ENCODE measurements at regions not wholly inside any gene's neighbourhood (a gene's known extent, or its start where the extent isn't known, plus 50 kb on each side); places are given as distances from the start of the nearest gene placed in this dataset.

DNA sequence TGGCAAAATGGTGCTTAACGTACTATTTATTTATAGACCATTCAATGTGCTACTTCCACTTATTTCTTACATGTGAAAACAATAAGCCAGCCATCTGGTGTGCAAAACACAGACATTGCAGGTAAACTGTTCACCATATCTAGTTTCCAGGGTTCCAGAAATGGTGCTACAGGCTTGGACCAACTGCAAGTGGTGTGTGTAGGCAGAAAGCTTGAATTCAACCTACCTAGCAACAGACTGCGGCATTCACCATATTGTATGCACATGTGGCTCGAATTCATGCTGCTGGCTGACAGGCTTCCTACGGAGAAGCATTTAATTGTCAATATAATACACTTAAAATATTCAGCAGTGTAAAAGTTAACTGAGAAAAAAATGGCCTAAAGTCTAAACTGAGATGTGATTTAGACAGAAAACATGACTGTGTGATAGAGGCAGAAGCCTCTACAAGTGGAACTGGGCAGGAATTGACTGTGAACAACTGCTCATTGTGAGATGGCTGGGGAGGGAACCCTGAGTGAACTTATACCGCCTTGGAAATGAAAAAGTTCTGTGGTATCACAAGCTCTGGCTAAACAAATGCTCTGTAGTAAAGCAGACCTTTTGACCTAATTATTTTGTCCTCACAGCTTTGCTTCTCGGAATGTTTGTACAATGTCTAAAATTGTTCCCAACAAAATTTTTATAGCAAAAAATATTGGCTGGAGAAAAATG, 434.7 kb downstream of the GRIA2 start:
- no peak for DNase-seq

DNA sequence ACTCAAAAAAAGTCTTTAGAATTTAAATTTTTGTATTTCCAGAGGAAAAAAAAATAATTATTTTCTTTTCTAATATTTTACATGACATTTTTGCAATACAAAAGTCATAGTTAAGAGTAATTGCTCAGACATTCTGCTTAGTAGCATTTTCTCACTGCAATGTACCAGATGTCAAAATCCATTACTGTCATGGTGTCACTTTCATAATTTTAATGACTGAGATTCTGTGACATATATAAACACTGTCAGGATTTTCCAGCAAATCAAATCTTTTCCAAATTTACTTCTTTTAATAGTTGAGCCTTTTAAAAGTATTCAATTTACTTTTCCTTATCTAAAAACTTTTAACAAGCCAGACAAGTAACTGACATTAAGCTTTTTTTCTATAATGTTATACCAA, 422.7 kb downstream of the GRIA2 start:
- DNase-seq: no peak

- DNase-seq: no peak
Measured at GRCh38 chr4:157634057-157634456, 413.5 kb downstream of the GRIA2 start.

- DNase-seq: no peak
Measured at GRCh38 chr4:157616741-157617472, 396.4 kb downstream of the GRIA2 start.

GRCh38 chr4:157607996-157608395, 387.5 kb downstream of the GRIA2 start:
- no peak for DNase-seq

DNA sequence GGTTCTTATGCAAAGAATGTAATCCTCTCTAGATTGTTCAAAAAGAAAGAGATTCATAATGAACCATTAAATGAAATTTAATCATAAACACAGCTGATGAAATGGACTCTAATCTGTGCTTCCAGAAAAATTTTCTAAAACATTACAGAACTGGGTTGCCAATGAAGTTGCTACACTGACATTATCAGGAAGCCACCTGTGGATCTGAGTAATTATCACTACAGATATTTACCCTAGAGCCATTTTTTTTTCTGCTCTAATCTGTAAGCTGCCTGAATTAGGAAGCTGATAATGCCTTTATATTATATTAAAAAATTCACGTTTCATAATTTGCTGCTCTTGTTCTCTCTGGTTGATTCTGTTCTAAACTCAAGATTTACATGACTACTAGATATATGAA, 380.1 kb downstream of the GRIA2 start:
- no peak for DNase-seq

DNA sequence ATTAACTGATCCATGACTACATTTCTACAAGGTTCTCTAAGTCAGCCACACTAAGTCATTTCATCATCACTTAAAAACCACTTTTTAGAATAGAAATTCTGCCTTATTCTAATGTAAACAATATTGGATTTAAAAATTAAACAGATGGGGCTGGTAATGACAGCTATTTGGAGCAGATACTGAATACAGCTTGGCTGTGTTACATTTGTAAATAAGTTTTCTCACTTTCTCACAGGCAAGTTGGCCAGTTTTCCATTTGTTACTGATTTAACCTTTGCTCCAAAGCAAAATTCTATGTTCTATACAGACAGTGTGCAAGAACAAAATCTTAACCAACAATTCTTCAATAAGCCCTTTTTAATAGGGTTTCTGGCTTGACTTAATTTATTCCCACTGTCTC, 370.7 kb downstream of the GRIA2 start:
- DNase-seq: no peak

DNA sequence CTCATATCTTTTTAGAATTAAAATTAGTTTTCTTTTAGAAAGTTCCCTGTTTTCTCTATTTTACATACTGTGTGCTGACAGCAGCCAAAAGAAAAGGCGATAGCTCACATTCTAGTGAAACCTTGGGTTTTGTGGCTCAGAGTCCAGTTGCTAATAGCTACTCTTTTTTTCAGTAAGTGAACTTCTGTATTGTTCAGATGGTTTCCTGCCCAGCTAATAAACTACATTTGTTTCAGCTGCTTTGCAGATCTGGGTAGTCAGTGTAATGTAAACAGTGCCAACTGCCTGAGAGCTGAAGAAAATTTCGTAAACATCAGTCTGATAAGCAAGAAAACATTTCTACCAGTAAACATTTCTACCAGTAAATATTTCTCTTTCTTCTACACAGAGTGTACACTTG, 370.2 kb downstream of the GRIA2 start:
- DNase-seq: no peak

DNA sequence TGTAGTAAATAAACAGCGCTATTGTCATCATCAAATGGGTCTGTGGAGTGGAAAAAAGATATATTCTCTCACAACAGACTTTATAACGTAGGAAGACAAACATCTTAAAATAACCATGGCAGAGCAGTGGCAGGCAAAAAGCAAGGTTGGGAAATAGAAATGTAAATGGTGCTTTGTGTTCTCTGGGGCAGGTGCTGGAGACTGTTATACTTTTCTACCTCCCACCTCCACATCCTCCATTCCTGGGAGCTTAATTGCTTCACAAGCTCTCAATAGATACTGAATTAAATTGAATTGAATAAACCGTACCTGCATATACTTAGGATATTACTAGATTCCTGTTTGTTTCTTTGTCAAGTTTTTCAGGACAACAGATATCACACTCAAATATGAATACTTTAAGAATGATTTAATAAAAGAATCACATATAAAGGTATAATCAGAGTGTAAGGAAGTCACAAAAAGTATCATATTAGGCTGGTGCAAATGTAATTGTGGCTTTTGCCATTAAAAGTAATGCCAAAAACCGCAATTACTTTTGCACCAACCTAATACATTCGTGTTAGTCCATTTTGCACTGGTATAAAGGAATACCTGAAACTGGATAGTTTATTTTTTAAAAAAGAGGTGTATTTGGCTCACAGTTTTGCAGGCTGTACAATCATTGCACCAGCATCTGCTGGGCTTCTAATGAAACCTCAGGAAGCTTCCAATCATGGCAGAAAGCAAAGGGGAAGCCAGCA, 367.3 kb downstream of the GRIA2 start:
- DNase-seq: no peak

- no peak for DNase-seq
Measured at GRCh38 chr4:157582141-157582540, 361.6 kb downstream of the GRIA2 start.

DNA sequence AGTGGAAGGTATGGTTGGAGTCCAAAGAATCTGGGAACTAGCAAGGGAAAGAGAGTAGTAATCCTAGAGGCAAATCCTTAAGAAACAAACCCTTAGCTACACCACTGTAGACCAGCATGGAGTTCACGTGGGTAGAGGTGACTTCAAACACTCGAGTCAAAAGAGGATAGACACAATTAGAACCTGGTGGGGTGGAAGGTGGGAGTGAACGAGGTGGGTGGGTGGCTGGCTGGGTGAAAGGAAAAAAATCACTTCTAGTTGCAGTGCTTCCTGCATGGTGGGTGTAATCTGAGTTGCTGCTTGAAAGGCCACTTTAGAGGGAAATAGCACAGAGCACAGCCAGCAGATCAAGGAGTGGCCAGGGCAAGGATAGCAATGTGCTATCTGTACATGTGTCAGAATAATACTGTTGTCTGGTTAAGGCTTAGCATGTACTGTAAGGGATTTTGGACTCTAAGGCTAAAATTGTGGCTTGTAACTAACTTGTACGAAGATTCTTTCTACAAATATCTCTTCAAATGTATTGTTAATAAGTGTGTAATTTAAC, 356.2 kb downstream of the GRIA2 start:
- no peak for DNase-seq

GRCh38 chr4:157575339-157575738, 354.8 kb downstream of the GRIA2 start:
- no peak for DNase-seq

GRCh38 chr4:157574606-157575005, 354.1 kb downstream of the GRIA2 start:
- DNase-seq: no peak

DNA sequence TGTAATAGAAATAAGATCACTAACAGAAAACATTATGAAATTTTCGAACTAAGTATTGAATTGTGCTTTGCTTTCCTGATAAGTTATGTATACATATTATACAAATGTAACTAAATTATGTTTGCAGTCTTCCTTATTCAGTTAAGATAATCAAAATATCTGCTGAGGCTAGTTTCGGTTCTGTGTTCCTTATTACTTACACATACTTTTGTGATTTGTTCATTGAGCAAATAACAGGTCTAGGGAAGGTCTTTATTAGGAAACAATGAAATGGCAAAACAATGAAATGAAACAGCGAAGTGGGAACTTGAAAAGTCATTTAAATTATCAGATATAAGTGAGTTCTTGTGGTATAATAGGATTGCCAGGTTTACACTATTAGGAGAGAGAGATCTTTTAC, 352.4 kb downstream of the GRIA2 start:
- no peak for DNase-seq

- DNase-seq: no peak
Measured at GRCh38 chr4:157572284-157572683, 351.8 kb downstream of the GRIA2 start.

DNA sequence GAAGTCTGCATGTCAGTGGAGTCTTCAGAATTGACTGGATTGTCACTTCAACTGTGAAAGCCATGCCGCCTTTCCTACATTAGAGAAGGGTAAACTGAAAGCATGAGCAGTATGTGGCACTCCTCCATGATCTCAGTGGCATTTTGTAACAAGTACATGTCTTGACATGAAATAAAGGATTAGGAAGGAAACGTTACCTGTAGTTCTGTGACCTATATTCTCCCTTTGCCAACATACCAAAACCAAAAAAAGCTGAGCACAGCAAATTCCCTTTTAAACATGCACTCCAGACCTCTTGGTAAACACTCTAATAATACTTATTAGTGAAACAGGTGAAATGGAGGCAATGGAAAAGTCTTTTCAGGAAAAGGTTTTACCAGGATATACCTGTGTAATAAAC, 344.2 kb downstream of the GRIA2 start:
- DNase-seq: no peak

- no peak for DNase-seq
Measured at GRCh38 chr4:157564218-157564617, 343.7 kb downstream of the GRIA2 start.

GRCh38 chr4:157558016-157558415, 337.5 kb downstream of the GRIA2 start:
- no peak for DNase-seq

DNA sequence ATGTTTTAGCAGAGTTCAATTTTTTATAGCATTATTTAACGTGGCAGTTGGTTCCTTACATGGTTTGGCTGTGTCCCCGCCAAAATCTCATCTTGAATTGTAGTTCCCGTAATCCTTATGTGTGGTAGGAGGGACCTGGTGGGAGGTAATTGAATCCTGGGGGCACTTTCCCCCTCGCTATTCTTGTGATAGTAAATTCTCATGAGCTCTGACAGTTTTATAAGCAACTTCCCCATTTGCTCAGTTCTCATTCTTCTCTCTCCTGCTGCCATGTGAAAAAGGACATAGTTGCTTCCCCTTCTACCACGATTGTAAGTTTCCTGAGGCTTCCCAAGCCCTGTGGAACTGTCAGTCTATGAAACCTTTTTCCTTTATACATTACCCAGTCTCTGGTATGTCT, 329.5 kb downstream of the GRIA2 start:
- DNase-seq: no peak

- DNase-seq: no peak
Measured at GRCh38 chr4:157527954-157528353, 307.4 kb downstream of the GRIA2 start.

DNA sequence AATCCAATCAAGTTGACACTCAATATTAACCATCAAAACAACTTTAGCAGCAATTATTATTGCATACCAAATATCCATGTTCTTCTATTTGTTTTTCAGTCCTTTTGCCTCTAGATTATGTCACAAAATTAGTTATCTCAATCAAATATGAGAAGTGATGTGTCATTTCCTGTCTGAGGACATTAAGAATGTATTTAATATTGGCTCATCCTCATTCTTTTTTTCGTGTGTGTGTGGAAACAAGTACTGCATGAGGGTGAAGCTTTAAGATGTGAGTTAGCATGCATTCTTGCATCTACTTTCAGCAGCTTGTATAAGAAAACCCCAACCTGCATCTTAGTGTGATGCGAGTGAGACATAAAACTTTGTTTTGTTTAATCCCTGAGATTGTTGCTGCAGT, 301.4 kb downstream of the GRIA2 start:
- DNase-seq: no peak

DNA sequence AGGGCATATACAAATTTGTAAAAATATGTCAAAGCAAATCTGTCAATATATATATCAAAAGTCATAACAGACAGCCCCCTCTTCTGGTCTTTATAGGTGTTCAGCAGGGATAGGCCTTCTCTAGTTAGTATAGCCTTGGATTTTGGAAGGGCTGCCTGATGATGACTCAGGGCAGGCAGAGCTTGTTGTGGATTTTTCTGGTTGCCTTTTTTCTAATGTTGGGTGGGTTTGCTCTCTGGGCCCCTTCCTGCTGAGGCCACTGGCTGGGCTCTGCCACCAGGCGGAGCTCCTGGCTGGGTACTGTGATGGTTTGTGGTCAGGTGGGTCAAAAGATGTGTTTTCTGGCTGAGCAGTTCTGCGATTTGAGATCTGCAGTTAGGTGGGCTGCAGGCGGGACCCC, 294.2 kb downstream of the GRIA2 start:
- DNase-seq: no peak

DNA sequence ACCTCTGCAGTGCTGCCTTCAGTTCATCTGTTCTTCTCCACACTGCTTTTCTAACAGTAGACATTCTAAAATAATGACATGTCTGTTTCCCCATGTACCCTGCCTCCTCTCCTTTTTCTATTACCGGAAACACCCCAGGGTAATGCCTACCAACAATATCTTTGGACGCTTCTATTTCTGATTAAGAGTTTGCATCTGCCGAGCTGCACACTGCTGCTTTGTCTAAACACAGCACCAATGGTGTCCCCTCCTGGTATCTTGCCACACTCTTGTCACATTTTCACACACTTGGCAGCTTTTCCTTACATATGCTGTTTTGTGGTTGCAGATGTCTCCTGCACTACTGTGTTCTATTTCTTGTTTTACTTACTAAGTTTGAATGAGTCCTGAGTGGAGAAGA, 288.8 kb downstream of the GRIA2 start:
- DNase-seq: no peak

DNA sequence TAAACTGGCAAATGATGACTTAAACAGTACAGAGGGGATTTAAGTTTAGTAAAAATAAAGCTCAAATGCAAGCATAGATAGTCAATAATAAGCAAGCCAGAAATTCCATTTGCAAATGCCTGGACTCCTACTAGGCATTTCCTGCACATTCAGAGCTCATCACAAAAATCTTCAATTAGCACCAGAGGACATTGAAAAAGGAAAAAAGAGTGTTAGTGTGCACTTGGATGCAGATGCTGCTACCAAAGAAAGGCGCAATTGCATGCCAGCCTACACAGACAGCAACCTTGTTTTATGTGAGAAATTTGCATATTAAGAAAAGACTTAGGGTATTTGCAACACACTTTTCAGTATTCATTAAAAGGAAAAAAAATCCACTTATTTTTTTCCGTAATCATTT, 282.1 kb downstream of the GRIA2 start:
- DNase-seq: no peak

Measured in activated CD4-positive, alpha-beta T cell treated with anti-CD3 and anti-CD28 coated beads, Interleukin-2, amount 50 U/mL, for 48 hours (primary cell).